PFSK-1 (cell line): ENCODE measurements at regions not wholly inside any gene's neighbourhood (a gene's known extent, or its start where the extent isn't known, plus 50 kb on each side); places are given as distances from the start of the nearest gene placed in this dataset.

Source experiments
- FOXP2 ChIP-seq: optimal IDR thresholded peaks from 2 replicates; pipeline ENCODE3; 2011; ENCODE audit warnings: borderline replicate concordance, control low read depth, inconsistent platforms; ENCODE audit not compliant: insufficient read depth; ENCODE audit errors: extremely low read length, extremely low read depth
- POLR2AphosphoS5 ChIP-seq: IDR thresholded peaks from 2 replicates; pipeline ENCODE4 v1.6.1; 2012; ENCODE audit warnings: low read depth, mild to moderate bottlenecking, control low read depth, low read length, moderate library complexity
- REST ChIP-seq, 2 experiments: IDR thresholded peaks; 2 replicates each; pipeline versions ENCODE4 v1.6.1 to v1.8.0; 2011 to 2012; ENCODE audit warnings: low read depth in 2 of 2, low read length in 2 of 2, control low read depth in 1 of 2, inconsistent platforms in 1 of 2, mild to moderate bottlenecking in 1 of 2, moderate library complexity in 1 of 2; ENCODE audit not compliant: insufficient read depth in 1 of 2
- SIN3A ChIP-seq: IDR thresholded peaks from 2 replicates; pipeline ENCODE4 v1.6.1; 2012; ENCODE audit warnings: mild to moderate bottlenecking, low read length, moderate library complexity, borderline replicate concordance; ENCODE audit not compliant: insufficient read depth
- TAF1 ChIP-seq: IDR thresholded peaks from 2 replicates; pipeline ENCODE4 v1.6.1; 2012; ENCODE audit warnings: low read length, control low read depth, borderline replicate concordance; ENCODE audit not compliant: insufficient read depth

GRCh38 chr11:134511255-134511654 lies 99.2 kb upstream of the B3GAT1 start:
- TF ChIP-seq POLR2AphosphoS5: no peak
- TF ChIP-seq SIN3A: no peak
- TF ChIP-seq FOXP2: no peak
- no peak for TF ChIP-seq TAF1
- TF ChIP-seq REST (IDR thresholded peaks at IDR 0.05; ENCODE audit: insufficient read depth in 1 of 2, low read depth in 2 of 2, low read length in 2 of 2): no peak
